GM19463 (cell line): ENCODE measurements at regions not wholly inside any gene's neighbourhood (a gene's known extent, or its start where the extent isn't known, plus 50 kb on each side); places are given as distances from the start of the nearest gene placed in this dataset.
A peak's percentile ranks its signal among the peaks of the same experiment; 100 is the strongest.

Experiments
- ATAC-seq: cut with Tn5 transposase; IDR thresholded peaks from one replicate; pipeline ENCODE4 v1.9.1; 2021; ENCODE audit warnings: mild to moderate bottlenecking, moderate library complexity; ENCODE audit not compliant: unreplicated experiment

DNA sequence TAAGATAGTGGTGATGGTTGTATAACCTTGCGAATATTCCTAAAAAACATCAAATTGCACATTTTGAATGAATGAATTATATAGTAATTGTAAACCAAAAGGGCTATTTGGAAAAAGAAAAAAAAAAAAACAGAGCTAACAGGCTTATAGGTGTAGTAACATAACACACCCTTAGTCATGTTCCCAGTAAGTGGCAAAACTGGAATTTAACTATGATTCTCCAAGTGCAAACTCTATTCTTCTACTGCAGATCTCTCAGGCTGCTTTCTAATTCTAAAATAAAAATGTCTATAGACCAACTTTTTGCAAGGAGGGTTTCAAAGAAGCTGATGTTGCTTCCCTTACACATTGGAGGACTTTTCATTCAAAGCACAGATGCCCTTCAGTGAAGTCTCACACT is 293.2 kb upstream of the MON1B start:
- no peak for ATAC-seq

DNA sequence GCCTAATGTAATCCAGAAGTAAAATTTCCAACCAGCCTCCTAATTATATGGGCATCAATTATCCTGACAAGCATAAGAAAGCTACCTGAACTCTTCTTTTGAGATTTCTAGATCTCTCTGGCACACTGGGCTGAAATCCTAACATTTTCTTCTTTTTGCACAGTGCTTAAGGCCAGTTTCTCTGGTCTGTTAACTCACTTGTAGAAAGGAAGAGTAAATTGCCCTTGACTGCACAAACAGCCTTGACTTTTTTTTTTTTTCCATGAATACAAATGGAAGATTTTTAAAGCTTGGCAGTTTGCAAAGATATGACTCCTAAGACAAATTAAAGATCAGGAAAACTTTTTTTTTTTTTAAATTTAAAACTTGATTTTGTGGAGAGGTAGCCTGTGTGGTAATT is 291.2 kb upstream of the MON1B start:
- ATAC-seq: no peak

DNA sequence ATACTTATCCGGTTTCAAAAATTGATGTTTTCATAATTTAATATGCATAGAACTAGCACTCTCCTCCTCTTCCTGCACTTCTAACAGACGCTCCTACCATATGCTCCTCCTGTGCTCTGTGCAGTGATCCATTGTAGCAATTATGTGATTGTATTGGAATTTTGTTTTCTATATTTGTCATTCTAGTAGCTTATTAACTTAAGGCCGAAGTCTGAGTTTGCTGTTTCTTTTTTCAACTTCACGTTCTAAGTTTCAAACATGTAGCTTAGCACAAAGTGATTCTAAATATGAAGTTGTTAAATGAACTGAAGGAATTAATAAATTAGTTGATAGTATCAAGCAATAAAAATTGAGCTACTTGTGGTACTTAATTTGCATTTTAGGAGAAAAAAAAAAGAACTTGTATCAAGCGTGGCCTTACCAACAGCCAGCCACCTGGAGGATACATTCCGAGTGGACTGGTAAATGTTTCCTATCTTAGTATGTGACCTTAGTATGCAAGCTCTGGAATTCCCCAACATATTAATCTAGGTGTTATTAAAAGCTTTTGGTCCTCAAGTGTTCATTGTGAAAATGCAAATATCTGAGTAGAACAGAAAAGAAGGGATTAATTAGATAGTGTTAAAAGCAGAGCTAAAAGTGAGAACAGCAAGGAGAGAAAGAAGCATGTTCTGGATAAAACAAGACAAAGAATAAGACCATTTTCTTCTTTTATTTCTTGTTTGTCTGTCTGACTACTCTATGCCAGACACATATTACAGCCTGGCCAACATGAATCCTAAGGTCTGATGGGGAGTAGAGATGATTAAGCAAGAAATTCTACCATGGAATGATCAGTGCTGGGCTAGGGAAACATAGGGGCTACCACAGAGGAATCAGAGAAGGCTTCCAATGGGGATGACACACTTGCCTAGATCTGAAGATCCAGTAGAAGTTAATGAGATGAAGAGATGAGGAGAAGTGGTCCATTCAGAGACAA is 290.4 kb upstream of the MON1B start:
- ATAC-seq: no peak

DNA sequence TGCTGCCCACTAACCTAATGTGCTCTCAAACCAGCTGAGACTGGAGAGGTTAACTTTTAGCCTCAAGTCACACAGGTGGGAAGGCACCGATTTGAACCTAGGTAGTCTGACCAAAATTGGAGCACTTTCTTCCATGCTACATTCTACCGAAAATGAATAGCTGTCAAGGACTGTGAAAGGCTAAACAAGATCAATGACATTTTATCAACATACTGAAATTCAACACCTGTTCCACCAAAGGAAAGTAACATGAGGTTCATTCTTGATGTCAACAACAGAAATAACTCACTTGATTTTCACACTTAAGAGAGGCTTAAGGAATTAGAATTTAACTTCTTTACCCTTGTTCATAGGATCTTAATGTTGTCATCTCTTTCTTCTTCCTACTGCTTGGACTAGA is 284.4 kb upstream of the MON1B start:
- ATAC-seq: no peak

DNA sequence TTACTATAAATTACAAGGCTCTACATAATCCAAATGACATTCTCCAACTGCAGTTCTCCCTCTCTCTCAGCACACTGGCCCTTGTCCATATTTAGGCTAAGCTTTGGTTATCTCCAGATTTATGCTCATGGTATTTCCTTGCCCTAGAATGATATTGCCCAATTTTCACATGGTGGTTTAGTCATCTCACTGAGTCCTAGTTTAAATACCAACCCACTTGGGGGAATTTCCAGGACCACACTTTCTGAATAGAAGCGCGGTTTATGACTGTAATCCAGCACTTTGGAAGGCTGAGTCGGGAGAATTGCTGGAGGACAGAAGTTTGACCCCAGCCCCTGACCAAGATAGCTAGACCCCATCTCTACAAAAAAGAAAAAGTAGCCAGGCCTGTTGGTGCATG is 280.1 kb upstream of the MON1B start:
- no peak for ATAC-seq

DNA sequence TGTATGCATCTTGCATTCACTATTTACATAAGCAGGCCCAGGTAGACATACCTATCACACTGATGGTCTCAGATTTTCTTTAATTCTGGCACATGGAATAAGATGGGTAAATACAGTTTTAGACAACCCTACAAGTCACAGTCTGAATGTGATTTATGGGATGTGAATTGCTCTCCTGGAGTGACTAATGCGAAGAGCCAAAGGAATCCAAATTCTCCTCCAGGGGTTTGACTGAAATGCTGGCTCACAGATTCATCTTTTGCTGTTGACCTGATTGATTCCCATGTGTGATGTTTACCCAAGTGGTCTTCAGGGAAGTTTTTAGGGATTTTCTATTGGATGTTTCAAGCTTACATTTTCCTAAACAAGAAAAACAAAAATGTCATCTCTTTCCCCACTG is 277.9 kb upstream of the MON1B start:
- ATAC-seq: no peak

DNA sequence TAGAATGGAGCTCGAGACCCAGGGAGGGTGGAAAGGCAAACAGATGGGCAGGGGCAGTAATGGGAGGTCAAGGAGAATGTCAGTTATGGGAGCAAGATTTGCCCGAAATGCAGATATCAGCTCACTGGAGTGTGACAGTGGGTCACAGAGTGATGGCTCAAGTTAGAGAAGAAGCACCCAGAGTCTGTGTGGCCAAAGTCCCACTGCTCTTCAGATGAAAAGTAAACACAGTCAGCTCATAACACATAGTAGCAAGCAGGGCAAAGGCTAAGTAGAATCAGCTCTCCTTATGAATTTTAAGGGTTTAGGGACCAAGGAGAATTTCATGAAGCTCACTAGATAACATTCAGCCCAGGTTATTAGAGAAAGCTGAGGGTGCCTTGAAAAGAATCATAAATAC is 264.9 kb upstream of the MON1B start:
- no peak for ATAC-seq

DNA sequence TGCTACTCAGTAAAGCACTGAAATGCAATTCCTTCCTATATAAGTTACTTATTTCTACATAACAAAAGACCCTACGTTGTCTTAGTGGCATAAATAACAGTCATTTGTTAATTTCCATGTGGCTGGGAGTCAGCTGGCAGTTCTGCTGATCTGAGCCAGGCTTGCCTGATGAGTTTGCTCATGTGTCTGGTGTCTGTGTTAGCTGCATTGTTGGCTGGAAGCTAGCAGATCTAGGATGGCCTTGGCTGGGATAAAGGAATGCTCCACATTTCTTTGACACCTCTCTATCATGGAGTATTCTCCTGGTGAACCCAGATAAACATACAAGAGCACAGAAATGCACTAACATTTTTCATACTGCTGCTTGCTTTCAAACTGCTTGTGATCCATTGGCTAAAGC is 264.4 kb upstream of the MON1B start:
- ATAC-seq: no peak

DNA sequence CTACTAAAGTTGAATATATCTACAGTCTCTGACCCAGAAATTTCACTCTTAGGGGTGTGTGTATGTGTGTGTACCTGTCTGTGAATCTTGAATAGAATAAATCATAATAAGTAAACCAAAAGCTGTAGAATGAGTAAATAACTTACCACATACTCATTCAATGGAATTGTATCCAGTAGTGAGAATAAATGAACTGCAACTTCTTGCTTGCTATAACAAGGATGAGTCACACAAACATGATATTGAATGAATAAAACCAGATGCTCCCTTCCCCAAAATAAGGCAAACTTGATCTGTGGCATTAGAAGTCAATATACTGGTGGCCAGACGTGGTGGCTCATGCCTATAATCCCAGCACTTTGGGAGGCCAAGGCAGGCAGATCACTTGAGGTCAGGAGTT is 259.8 kb upstream of the MON1B start:
- ATAC-seq: no peak

DNA sequence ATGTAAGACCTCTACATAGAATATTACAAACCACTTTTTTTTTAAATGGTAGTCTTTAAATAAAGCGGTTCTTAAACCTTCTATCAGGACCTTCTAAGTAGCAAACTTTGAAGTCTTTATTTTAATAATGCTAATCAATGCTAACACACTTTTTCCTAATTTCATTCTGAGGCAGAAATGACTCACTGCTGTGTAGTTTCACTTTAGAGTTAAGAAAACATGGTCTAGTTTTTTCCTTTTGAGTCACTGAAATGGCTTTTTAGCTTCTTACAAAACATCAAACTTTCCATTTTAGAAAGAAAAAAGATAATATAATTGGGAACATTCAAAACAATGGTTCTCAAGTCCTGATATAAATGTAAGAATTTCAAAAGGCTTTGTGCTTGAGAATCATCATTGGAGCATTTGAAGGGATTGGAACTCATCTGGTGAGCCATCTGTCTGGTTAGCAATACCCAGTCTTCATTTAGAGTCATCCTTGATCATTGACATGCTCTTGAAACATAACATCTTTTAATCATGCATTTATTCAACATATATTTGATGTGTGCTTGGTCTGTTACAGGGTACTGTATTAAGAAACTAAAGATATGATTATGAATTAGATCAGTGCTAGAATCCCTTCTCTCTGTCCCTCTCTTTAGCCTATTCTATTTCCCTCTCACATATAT is 258.3 kb upstream of the MON1B start:
- ATAC-seq: peak; percentile 67

DNA sequence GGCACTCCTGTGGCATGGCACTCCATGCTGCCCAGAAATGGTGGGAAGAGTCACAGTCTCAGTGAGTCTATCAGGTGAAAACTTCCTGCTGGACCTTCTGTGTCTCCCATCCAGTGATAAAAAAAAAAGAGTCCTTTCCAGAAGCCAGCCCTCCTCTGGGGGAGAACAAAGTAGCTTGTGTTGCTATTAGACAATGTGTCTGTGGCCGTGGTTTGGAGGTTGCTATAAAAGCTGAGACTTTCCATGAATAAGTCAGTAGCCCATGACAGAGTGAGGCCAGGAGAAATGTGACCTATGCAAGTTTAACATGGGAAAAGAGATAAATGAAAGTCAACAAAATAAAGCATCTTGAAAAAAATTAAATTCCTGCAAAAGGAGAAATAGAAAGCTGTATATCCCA is 250.7 kb upstream of the MON1B start:
- no peak for ATAC-seq

DNA sequence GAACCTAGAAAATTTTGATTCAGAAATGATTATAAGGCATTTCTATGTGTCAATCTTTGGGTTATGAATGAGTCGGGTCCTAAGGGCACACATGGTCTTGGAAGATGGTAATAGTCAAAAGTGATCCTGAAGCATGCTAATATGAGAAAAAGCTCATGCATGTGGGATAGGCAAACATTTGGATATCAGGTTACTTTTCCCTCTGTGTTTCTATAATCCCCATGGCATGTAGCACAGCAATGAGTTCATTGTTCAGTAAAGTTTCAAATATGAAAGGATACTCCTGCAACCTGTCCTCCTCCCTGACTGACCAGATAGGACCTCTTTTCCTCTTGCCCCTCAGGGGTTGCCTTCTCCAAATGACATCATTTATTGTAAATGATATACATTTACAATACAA is 249.9 kb upstream of the MON1B start:
- ATAC-seq: no peak

DNA sequence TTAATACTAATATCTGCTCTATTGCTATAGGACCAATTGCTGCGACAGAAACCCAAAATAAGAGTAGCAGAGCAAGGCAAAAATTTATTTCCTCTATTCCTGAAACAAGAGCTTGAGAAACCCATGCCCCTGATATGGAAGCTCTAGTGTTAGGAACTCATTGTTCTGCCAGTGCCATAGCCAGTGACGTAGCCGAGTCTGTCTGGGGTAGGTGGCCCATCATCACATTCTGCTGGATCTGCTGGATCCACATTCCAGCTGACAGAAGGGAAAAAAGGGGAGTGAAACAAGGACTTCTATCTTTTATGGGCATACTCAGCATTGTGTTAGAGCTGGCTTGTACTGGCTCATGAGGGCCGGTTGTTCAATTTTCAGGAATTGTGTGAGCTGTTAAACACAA is 248.9 kb upstream of the MON1B start:
- no peak for ATAC-seq

DNA sequence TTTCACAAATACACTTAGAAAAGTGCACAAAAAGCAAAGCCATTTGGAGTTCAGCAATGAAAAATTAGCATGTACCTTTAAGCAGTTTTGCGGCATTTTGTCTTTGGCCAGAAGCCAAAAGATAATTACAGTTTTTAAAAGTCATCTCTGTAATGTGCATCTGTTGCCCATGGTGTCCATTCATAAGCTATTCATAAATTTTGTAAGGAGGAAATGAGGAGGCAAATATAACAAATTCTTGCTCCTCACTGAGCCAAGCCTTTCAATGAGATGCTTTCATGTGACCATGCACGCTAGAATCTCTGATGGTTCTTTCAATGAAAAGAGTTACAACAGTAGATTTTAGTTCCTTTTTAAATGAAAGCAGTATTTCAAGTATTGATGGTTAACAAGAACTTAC is 247.1 kb upstream of the MON1B start:
- ATAC-seq: no peak

DNA sequence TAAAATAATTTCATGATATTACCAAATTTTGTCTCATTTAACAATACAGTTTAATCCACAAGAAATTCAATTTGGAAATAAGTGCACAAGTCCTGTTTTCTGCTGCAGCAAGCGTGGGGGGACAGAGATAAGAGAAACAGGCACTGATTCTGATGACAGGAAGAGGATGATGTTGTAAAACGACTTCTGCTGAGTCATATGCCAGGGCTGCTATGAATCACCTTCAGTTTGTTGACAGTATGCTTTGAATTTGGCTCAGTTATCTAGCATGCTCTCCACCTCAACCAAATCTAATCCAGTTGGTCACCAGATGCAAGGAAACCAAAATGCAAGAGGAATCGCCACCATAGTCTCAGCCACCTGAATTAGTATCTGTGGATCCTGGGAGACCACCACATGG is 244.1 kb upstream of the MON1B start:
- ATAC-seq: peak; percentile 56

DNA sequence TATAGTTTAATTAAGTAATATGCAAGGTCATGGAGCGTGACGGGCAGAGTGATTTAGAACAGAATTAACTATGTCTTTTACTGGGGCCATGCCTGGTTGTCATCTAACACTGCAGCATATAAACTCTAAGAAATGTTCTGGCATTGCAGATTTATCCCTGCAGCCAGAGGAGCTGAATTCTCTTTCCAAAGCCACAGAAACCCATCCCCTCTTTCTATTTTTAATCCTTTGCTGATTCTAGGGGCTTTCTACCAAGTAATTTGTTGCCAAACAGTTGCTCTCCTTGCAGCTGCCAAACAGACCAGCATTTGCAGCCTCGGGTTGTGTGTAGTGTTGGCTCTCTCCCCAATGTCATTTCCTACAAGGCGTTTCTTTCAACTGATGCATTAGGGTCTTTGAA is 243.2 kb upstream of the MON1B start:
- no peak for ATAC-seq

DNA sequence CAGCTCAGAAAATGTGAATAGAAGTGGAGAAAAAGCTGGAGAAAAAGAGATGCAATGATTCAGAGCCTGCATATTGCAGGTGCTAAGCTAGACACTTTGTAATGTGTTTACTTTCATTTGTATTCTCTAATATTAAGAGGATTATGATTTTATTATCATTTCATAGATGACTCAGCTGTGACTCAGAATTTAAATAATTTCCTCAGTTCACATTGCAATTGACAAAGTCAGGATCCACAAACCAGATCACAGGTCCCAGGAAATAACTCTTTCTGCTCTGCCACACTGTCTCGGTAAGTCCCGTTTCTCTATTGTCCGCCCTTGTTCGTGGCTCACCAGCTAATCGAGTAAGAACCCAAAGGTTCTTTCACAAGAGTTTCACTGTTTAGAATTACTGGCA is 235.4 kb upstream of the MON1B start:
- ATAC-seq: no peak

DNA sequence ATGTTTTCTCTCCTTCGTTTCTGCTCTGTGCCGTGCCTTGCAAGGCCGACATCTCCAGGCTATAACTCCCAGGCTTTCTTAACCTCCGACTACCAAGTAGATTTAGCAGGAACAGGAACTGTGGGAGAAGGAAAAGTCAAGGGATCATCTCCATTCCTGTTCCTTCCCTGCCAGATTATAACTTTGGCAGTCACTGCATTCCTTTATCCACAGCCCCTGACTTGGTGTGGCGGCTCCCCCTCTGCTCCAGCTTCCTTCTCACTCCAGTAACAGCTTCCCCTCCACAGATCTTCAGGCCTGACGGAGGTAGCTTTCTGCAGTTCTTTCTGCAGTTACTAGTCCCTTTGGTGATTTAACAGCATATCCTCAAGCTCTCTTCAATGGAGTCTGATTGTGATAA is 234.6 kb upstream of the MON1B start:
- no peak for ATAC-seq

DNA sequence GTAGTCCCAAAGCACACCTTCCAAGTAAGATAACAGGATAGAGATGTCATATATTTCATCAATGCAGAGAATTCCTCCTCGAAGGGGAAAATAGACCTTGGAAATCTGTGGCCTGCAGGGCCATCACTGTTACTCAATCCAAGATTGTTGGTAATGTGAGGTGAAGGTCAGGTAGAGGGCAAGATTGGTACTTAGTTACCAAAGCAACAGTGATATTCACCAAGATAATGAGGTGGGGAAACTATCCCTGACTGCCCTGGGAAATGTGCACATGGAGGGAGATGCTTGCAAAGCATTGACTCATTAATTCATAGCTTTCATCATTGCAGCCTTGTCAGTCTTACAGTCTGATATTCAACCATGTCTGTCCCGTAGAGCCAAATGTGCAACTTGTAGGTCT is 234.1 kb upstream of the MON1B start:
- ATAC-seq: no peak

DNA sequence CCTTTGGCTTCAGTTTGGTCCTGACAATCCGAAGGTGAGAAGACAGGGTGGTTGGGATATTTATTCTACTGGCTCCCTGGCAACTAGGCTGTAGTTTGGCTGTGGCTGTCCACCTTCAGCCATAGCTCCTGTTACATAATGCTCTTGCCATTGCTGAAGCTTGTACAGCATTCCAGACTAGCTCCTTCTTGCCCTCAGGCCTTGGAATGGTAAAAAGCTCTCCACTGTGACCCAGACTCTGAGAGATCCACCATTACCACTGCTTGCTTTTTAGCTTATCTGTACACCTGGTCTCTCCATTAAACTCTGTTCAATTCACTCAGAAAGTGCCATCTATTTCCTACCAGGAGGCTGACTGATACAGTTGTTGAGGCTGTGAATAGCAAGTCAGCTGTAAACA is 231.8 kb upstream of the MON1B start:
- ATAC-seq: no peak

DNA sequence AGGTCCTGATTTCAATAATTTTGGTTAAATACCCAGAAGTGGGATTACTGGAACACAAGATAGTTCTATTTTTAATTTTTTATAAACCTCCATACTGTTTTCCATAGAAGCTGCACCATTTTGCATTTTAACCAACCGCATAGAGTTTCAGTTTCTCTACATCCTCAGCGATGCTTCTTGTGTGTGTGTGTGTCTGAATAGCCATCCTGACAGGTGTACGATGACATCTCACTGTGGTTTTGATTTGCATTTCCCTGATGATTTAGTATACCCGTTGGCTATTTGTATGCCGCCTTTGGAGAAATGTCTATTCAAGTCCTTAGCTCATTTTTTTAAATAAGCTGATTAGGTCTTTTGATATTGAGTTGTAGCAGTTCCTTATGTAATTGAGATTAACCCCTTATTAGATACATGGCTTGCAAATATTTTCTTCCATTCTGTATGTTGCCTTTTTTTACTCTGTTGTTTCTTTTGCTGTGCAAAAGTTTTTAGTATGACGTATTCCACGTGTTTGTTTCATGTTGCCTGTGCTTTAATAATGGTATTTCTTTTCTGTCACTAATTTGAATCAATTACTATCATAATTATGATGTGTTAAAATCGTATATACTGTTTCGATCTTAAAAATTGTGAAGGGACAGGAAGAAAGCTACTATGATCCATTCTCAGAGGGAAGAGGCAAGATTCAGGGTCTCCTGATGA is 227.2 kb upstream of the MON1B start:
- peak; percentile 78 for ATAC-seq
